Loucy (cell line): ENCODE measurements at regions not wholly inside any gene's neighbourhood (a gene's known extent, or its start where the extent isn't known, plus 50 kb on each side); places are given as distances from the start of the nearest gene placed in this dataset.

Experiments used
- H2AFZ ChIP-seq: fragments of 200-600 bp; sonication (generic); 2 replicates; pipeline ENCODE4 v1.6.0; 2016; ENCODE audit warnings: antibody characterized with exemption, mild to moderate bottlenecking, low read length, moderate library complexity
- H3F3A ChIP-seq: fragments of 200-600 bp; 2 replicates; pipeline ENCODE4 v1.6.0; 2016; ENCODE audit warnings: antibody characterized with exemption, low read depth, mild to moderate bottlenecking
- H3K27me3 ChIP-seq: fragments of 200-600 bp; sonication (generic); 2 replicates; pipeline ENCODE4 v1.6.1; 2014; ENCODE audit warnings: low read length, mild to moderate bottlenecking; ENCODE audit not compliant: insufficient read depth, poor library complexity, severe bottlenecking
- H3K36me3 ChIP-seq: fragments of 200-600 bp; sonication (generic); 2 replicates; pipeline ENCODE4 v1.6.1; 2016; ENCODE audit warnings: low read length; ENCODE audit not compliant: insufficient read depth
- H3K4me1 ChIP-seq: fragments of 200-600 bp; sonication (generic); 2 replicates; pipeline ENCODE4 v1.5.1; 2014; ENCODE audit warnings: low read length, mild to moderate bottlenecking; ENCODE audit not compliant: insufficient read depth, poor library complexity, severe bottlenecking
- H3K4me2 ChIP-seq: fragments of 200-600 bp; sonication (generic); 2 replicates; pipeline ENCODE4 v1.6.0; 2014; ENCODE audit warnings: antibody characterized with exemption, low read length, low read depth, mild to moderate bottlenecking; ENCODE audit not compliant: poor library complexity, severe bottlenecking
- H3K4me3 ChIP-seq: fragments of 200-600 bp; sonication (generic); 2 replicates; pipeline ENCODE4 v1.5.1; 2014; ENCODE audit warnings: low read length, mild to moderate bottlenecking, mixed read lengths; ENCODE audit not compliant: poor library complexity, severe bottlenecking
- H3K79me2 ChIP-seq: fragments of 200-600 bp; sonication (generic); 2 replicates; pipeline ENCODE4 v1.6.1; 2014; ENCODE audit warnings: low read length; ENCODE audit not compliant: insufficient read depth
- H3K9ac ChIP-seq: fragments of 200-600 bp; sonication (generic); 2 replicates; pipeline ENCODE4 v1.6.0; 2014; ENCODE audit warnings: mild to moderate bottlenecking, low read depth, low read length, moderate library complexity; ENCODE audit not compliant: poor library complexity, severe bottlenecking
- H3K9me2 ChIP-seq: fragments of 200-600 bp; sonication (generic); replicated peaks from 2 replicates; pipeline ENCODE4 v1.6.1; 2016; ENCODE audit warnings: low read depth, low read length, mixed read lengths
- H3K9me3 ChIP-seq: fragments of 200-600 bp; sonication (generic); 2 replicates; pipeline ENCODE4 v1.6.1; 2014; ENCODE audit warnings: mild to moderate bottlenecking, antibody characterized with exemption, low read length, low read depth; ENCODE audit not compliant: insufficient read depth
- H4K20me1 ChIP-seq: fragments of 200-600 bp; sonication (generic); 2 replicates; pipeline ENCODE4 v1.6.0; 2014; ENCODE audit warnings: antibody characterized with exemption, low read length, mild to moderate bottlenecking; ENCODE audit not compliant: insufficient read depth, poor library complexity, severe bottlenecking
- EZH2phosphoT487 ChIP-seq: fragments of 200-600 bp; IDR thresholded peaks from 2 replicates; pipeline ENCODE4 v1.6.1; 2018; ENCODE audit warnings: antibody characterized with exemption, mild to moderate bottlenecking, moderate library complexity, borderline replicate concordance
- TF ChIP-seq, protein P1 (sequence below): fragments of 200-600 bp; sonication (generic); conservative IDR thresholded peaks from 2 replicates; pipeline ENCODE4 v1.5.1; 2014; ENCODE audit warnings: mild to moderate bottlenecking, antibody characterized with exemption, low read length

- no peaks in the 10 kb centered on the region for H3K9me2 ChIP-seq
- TF ChIP-seq, protein P1, sequence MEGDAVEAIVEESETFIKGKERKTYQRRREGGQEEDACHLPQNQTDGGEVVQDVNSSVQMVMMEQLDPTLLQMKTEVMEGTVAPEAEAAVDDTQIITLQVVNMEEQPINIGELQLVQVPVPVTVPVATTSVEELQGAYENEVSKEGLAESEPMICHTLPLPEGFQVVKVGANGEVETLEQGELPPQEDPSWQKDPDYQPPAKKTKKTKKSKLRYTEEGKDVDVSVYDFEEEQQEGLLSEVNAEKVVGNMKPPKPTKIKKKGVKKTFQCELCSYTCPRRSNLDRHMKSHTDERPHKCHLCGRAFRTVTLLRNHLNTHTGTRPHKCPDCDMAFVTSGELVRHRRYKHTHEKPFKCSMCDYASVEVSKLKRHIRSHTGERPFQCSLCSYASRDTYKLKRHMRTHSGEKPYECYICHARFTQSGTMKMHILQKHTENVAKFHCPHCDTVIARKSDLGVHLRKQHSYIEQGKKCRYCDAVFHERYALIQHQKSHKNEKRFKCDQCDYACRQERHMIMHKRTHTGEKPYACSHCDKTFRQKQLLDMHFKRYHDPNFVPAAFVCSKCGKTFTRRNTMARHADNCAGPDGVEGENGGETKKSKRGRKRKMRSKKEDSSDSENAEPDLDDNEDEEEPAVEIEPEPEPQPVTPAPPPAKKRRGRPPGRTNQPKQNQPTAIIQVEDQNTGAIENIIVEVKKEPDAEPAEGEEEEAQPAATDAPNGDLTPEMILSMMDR = no peak
- TF ChIP-seq EZH2phosphoT487 = no peak
- no peak overlapping the region for H2AFZ ChIP-seq
- no peaks in the 10 kb centered on the region for H3K4me1 ChIP-seq
- no peaks in the 10 kb centered on the region for H3K79me2 ChIP-seq
- H4K20me1 ChIP-seq = no peaks in the 10 kb centered on the region
- no peak overlapping the region for H3K4me3 ChIP-seq
- no peaks in the 10 kb centered on the region for H3F3A ChIP-seq
- no peak overlapping the region for H3K9ac ChIP-seq
- H3K4me2 ChIP-seq = no peak overlapping the region
- no peaks in the 10 kb centered on the region for H3K36me3 ChIP-seq
- no peaks in the 10 kb centered on the region for H3K9me3 ChIP-seq
- no peaks in the 10 kb centered on the region for H3K27me3 ChIP-seq
Observed at GRCh38 chr1:80678438-80678837, 1122.3 kb upstream of the ADGRL2 start.

- TF ChIP-seq, protein P1 = no peak
- no peak for TF ChIP-seq EZH2phosphoT487
- Histone ChIP-seq H3K9ac (no peak overlapping the region), H2AFZ (no peak overlapping the region)
Observed at GRCh38 chr1:80675454-80675853, 1125.3 kb upstream of the ADGRL2 start.

DNA sequence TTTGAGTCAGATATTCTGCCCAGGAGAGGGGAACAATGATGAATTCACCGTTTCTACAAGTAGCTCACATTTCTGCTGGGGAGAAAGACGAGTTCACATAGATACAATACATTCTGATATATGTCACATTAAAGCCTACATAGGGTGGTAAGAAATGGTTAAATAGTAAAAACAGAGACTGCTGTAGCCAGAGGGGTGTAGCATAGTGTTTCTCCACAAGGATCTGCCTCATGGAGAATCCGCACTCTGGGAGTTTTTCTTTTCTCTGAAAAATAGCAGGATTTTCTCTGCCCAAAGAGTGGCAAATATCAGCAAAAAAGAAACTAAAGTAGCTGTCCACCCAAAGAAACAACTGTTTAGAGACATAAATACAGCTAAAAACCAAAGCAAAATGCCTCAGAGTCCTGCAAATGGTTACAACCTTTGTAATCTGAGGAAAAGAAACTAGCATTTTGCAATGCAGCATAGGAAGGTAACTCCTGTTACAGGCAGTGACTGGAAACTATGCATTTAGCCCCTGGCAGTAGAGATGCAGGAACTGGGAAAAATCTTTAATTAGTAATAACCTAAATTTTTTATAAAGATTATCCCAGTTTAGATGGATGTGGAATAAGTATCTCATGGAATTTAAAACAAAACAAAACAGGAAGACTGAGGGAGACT lies 1126.7 kb upstream of the ADGRL2 start:
- H3K9me2 ChIP-seq = no peaks in the 10 kb centered on the region
- no peak overlapping the region for H3K9ac ChIP-seq
- no peak overlapping the region for H2AFZ ChIP-seq
- H4K20me1 ChIP-seq = no peaks in the 10 kb centered on the region
- no peaks in the 10 kb centered on the region for H3F3A ChIP-seq
- H3K36me3 ChIP-seq = no peaks in the 10 kb centered on the region
- H3K4me3 ChIP-seq = no peak overlapping the region
- TF ChIP-seq, protein P1 = no peak
- TF ChIP-seq EZH2phosphoT487 = no peak
- H3K27me3 ChIP-seq = no peaks in the 10 kb centered on the region
- H3K4me1 ChIP-seq = no peaks in the 10 kb centered on the region
- no peak overlapping the region for H3K4me2 ChIP-seq
- no peaks in the 10 kb centered on the region for H3K79me2 ChIP-seq
- H3K9me3 ChIP-seq = no peaks in the 10 kb centered on the region

More at GRCh38 chr1:80675454-80675853, 1125.3 kb upstream of the ADGRL2 start:
- H3K36me3 ChIP-seq = no peaks in the 10 kb centered on the region
- H3K4me3 ChIP-seq = no peak overlapping the region
- no peaks in the 10 kb centered on the region for H3K79me2 ChIP-seq
- H3K9me2 ChIP-seq = no peaks in the 10 kb centered on the region
- H3K4me2 ChIP-seq = no peak overlapping the region
- no peaks in the 10 kb centered on the region for H3K27me3 ChIP-seq
- H4K20me1 ChIP-seq = no peaks in the 10 kb centered on the region
- no peaks in the 10 kb centered on the region for H3F3A ChIP-seq
- H3K9me3 ChIP-seq = no peaks in the 10 kb centered on the region
- H3K4me1 ChIP-seq = no peaks in the 10 kb centered on the region
